Loucy (cell line): ENCODE measurements at regions not wholly inside any gene's neighbourhood (a gene's known extent, or its start where the extent isn't known, plus 50 kb on each side); places are given as distances from the start of the nearest gene placed in this dataset.

Experiments
- EZH2phosphoT487 ChIP-seq: fragments of 200-600 bp; IDR thresholded peaks from 2 replicates; pipeline ENCODE4 v1.6.1; 2018; ENCODE audit warnings: antibody characterized with exemption, mild to moderate bottlenecking, moderate library complexity, borderline replicate concordance
- TF ChIP-seq, protein P1 (sequence below): fragments of 200-600 bp; sonication (generic); conservative IDR thresholded peaks from 2 replicates; pipeline ENCODE4 v1.5.1; 2014; ENCODE audit warnings: mild to moderate bottlenecking, antibody characterized with exemption, low read length

DNA sequence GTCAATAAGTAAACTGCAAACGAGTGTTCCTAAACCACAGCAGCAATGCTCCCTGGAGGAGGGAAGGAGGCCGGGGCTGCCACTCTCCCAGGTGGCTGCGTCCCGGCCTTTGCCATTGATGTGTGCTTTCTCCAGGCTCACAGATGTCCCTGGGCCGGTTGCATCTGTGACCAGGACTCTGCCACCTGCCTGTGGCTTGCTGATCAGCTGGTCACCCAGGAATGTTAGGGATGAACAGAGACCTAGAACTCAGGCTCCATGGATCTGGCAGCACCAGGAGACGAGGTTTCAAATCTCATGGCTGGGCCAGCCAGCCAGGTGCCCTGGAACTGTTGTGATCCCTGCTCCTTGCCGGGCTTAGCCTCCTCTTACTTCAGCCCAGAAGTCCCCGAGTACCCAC, 65.7 kb downstream of the KLF15 start:
- TF ChIP-seq, protein P1, sequence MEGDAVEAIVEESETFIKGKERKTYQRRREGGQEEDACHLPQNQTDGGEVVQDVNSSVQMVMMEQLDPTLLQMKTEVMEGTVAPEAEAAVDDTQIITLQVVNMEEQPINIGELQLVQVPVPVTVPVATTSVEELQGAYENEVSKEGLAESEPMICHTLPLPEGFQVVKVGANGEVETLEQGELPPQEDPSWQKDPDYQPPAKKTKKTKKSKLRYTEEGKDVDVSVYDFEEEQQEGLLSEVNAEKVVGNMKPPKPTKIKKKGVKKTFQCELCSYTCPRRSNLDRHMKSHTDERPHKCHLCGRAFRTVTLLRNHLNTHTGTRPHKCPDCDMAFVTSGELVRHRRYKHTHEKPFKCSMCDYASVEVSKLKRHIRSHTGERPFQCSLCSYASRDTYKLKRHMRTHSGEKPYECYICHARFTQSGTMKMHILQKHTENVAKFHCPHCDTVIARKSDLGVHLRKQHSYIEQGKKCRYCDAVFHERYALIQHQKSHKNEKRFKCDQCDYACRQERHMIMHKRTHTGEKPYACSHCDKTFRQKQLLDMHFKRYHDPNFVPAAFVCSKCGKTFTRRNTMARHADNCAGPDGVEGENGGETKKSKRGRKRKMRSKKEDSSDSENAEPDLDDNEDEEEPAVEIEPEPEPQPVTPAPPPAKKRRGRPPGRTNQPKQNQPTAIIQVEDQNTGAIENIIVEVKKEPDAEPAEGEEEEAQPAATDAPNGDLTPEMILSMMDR: no peak
- TF ChIP-seq EZH2phosphoT487: no peak
